GM21447 (cell line): ENCODE measurements at regions not wholly inside any gene's neighbourhood (a gene's known extent, or its start where the extent isn't known, plus 50 kb on each side); places are given as distances from the start of the nearest gene placed in this dataset.

Experiments
- ATAC-seq: cut with Tn5 transposase; IDR thresholded peaks from one replicate; pipeline ENCODE4 v1.9.1; 2021; ENCODE audit not compliant: unreplicated experiment

DNA sequence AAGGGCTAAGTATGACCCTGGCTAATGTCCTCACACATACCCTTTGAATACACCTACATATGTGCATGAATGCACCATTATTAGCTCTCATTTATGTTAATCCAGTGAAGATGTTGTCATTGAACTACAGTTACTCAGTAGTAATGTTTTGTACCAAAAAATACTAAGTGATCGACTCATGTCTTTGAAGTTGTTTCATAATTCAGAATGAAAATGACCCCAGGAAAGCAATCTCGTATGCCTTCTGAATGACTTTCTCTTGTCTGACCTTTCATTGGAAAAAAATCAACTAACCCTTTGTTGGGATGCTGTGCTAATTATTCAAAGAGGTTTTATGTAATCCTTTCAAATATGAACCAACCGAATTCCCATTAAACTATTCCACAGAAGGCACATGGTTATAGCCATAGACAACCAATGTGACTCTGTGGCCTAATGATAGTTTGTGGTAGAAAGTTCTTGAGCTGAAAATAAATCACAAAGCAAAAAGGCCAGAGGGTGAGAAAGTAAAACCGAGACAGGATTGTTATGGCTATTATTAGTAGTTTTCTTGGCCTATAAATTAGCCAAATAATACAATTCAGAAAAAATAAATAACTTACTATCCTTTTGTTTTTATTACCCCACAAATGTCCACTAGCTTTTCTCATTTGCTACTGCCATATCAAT is 86.8 kb upstream of the STARD13 start:
- ATAC-seq = no peak

DNA sequence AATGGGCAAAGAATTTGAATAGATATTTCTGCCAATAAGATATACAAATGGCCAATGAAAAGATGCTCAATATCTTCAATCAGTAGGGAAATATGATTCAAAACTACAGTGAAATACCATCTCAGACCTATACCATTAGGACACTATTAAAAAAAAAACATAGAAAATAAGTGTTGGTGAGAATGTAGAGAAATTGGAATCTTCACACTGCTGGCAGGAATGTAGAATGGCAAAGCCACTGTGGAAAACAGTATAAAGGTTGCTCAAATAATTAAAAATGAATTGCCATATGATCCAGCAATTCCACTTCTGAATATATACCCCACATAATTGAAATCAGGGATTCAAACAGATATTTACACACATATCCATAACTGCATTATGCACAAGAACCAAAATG is 88.1 kb upstream of the STARD13 start:
- ATAC-seq = no peak

- ATAC-seq = no peak
These were observed 89.9 kb upstream of the STARD13 start for GRCh38 chr13:33375421-33375820.

DNA sequence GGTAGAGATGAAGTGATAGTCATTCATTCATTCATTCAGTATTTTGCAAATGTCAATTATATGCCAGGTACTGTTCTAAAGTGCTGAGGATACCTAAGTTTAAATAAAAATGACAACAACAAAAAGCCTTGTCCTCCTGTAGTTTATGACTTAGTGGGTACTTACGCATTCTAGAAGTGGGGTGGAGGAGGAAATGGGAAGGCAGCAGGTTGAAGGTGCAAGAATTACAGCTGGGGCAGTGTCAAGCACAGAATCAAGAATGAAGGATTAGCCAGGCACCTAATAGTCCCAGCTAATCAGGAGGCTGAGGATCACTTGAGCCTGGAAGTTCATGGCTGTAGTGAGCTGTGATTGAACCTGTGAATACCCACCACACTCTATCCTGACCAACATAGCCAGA is 90.7 kb upstream of the STARD13 start:
- no peak for ATAC-seq

GRCh38 chr13:33377411-33377810 is 91.9 kb upstream of the STARD13 start:
- ATAC-seq = no peak

GRCh38 chr13:33377825-33378224 is 92.3 kb upstream of the STARD13 start:
- no peak for ATAC-seq

GRCh38 chr13:33379608-33380007 is 94.1 kb upstream of the STARD13 start:
- no peak for ATAC-seq

GRCh38 chr13:33380487-33381079 is 95.0 kb upstream of the STARD13 start:
- ATAC-seq = no peak

DNA sequence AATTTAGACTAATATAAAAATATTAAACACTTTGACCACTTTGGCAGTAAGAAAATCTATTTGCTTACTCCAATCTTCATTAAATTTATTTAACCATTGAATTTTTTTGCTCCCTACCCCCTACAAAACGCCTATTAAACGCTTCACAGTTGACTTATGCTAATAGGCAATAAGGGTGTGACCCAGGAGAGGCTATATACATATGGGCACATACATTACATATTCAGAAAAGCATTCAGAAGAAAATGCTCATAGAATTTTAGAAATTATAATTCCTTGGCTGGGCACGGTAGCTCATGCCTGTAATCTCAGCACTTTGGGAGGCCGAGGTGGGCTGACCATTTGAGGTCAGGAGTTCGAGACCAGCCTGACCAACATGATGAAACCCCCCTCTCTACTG is 95.6 kb upstream of the STARD13 start:
- ATAC-seq = no peak

DNA sequence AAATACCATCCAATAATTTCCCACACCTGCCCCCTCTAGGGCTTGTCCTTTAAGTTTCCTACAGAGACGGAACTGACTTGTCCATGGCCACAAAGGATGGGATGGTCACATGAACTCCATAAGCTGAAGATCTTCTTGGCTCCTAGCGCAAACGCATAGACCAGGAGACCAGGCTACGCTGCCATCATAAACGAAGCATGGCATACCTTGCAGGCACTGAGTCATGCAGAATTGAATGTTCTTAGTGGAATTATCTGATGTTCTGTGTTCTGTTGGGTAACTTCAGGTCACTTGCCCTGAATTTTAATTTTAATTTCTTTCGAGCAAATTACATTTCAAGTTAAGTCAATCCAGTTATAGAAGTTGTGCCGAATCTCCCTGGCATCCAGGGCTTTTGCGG is 96.4 kb upstream of the STARD13 start:
- ATAC-seq = no peak

- ATAC-seq = no peak
These were observed 98.4 kb upstream of the STARD13 start for GRCh38 chr13:33383724-33384577.

DNA sequence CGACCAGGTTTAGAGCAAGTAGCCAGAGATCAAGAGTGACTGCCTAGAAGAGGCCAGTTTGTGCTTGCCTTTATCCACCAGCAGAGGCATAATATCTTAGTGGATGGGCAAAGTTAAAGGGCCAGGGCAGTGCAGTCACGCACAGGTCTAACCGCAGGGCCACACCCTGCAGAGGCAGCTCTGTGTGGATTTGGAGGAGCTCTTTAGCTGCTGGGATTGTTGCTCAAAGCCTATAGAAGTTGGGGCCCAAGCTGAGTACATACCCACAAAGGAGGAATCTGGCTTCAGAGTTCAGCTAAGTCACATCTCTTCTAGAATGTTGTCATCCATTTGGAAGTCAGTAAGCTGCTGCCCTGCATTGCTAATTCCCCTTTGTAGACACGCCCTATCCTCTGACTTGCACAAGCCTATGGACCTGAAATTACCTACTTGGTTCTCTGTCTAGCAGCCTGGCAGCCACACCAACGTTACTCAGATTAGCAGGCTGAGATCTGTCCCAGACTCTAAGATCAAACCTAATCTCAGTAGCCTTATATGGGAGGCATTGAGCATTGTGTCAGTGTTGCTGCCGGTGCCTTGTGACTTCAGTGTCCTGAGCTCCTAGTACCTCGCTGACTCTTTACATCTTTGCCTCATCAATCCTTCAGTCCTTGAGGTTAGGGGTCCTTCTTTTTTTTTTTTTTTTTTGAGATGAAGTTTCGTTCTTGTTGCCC is 102.9 kb upstream of the STARD13 start:
- ATAC-seq = no peak

DNA sequence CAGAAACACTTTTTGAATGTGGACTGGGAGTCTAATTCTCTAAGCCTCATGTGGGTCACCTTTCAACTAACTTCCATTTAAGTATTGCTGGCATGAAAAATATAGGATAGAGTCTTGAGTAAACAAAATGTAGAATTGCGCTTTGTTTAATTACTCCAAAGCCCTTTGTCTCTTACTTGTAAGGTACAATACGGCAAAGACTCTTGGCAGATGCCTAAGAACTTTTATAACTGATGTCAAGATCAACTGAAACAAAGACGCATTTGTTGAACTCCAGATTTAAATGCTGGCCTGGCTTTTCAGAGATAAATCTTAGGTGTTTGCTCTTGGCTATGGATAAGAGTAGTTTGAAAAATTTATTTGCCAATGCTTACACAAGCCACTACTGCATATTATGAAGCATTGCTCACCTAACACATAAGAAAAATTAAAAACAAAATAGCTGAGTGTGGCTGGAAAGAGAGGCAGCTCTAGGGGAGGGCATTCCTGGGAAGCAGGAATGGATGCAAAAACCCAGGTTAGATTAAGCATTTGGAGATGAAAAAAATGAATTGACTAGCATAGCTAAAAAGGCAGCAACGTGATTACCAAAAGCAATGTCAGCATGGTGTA is 107.3 kb upstream of the STARD13 start:
- ATAC-seq = no peak

GRCh38 chr13:33394294-33394932 is 108.9 kb upstream of the STARD13 start:
- ATAC-seq = no peak

GRCh38 chr13:33401238-33401637 is 115.7 kb upstream of the STARD13 start:
- ATAC-seq = no peak

GRCh38 chr13:33402975-33403374 is 117.4 kb upstream of the STARD13 start:
- no peak for ATAC-seq

DNA sequence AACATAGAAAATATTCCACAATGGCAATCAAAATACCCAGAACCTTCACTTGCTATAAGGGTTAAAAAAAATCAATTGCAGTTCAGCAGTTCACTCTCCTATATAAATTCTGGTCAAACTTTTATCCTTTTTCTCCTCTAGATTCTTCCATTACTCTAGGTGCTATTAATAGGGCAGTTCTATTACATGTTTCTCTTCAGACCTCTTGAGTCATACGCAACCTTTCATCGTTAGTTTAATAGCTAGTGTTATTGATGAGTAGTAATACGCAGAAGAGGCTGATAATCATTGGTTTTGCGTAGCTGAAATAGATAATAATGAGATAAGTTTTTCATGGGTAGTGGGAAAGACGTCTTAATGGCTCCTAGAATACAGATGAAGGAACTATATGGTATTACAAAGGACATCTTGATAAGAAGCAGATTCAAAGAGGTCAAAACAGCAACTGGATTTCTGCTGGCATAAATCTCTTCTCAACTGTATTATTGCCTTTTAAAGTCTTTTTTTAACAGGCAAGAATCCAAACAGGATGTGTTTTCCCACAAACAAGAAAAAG is 118.3 kb upstream of the STARD13 start:
- ATAC-seq = no peak

- no peak for ATAC-seq
These were observed 119.8 kb upstream of the STARD13 start for GRCh38 chr13:33405371-33405770.

GRCh38 chr13:33409673-33410510 is 124.3 kb upstream of the STARD13 start:
- ATAC-seq = no peak
